HepG2 (cell line): ENCODE measurements at regions not wholly inside any gene's neighbourhood (a gene's known extent, or its start where the extent isn't known, plus 50 kb on each side); places are given as distances from the start of the nearest gene placed in this dataset.

ENCODE experiments used
- ATAC-seq: fragments of 200-7000 bp; cut with Tn5 transposase; 3 replicates; pipeline ENCODE4 v1.9.1; 2020; ENCODE audit warnings: mild to moderate bottlenecking, moderate library complexity
- BruUV-seq: library from RNA; stranded (reverse); fragments of 400-500 nt; replicated peaks from 2 replicates; lab custom pipeline; 2021; lab: Mats Ljungman, UMichigan
- CTCF ChIA-PET: fragments of 300-600 bp; formaldehyde crosslinking; extraction: SDS; loops from one replicate; lab custom pipeline; 2021; ENCODE audit warnings: low total read pairs, inconsistent platforms, low intra/inter-chr PET ratio; lab: Yijun Ruan, JAX
- POLR2A ChIA-PET: fragments of 350-600 bp; sonication (Branson Sonifier 250); formaldehyde crosslinking; loops from one replicate; lab custom pipeline; 2020; ENCODE audit warnings: antibody characterized with exemption, inconsistent platforms; lab: Yijun Ruan, JAX
- DNase-seq: peaks from one replicate; pipeline ENCODE4 v3.0.0-alpha.2; 2015; ENCODE audit warnings: low spot score
- FAIRE-seq: peaks from 3 replicates; lab custom pipeline; 2011; peaks lifted over from hg19 to GRCh38; lab: Jason Lieb, UNC
- H2AFZ ChIP-seq: one replicate; pipeline ENCODE4 v1.6.1; 2011; ENCODE audit warnings: low read length, inconsistent platforms
- H3K27ac ChIP-seq: fragments of 300-600 bp; 3 replicates; pipeline ENCODE4 v1.8.0; 2011; ENCODE audit warnings: mixed run types, mild to moderate bottlenecking, mixed read lengths, low read length, inconsistent platforms; ENCODE audit not compliant: insufficient read depth; ENCODE audit errors: extremely low read length
- H3K27me3 ChIP-seq, 2 experiments: fragments of 200-600 bp in 1 of 2; 2 replicates in 1 of 2; 3 replicates in 1 of 2; pipeline versions ENCODE4 v1.6.0 to v1.8.0; 2011; ENCODE audit warnings: low read length in 2 of 2, mild to moderate bottlenecking in 2 of 2, moderate library complexity in 2 of 2, inconsistent platforms in 1 of 2; ENCODE audit not compliant: insufficient read depth in 2 of 2, control insufficient read depth in 1 of 2
- H3K36me3 ChIP-seq, 2 experiments: fragments of 200-600 bp in 1 of 2; replicated peaks in 1 of 2; 2 replicates in 1 of 2; 3 replicates in 1 of 2; pipeline versions ENCODE4 v1.5.1 to v1.8.0; 2011; ENCODE audit warnings: low read length in 2 of 2, inconsistent platforms in 1 of 2; ENCODE audit not compliant: insufficient read depth in 2 of 2, control insufficient read depth in 1 of 2
- H3K4me1 ChIP-seq: 2 replicates; pipeline ENCODE4 v1.5.1; 2012; ENCODE audit warnings: low read length, inconsistent platforms; ENCODE audit not compliant: insufficient read depth
- H3K4me2 ChIP-seq: 2 replicates; pipeline ENCODE4 v1.6.0; 2011; ENCODE audit warnings: low read depth, low read length, inconsistent platforms
- H3K4me3 ChIP-seq, 3 experiments: fragments of 200-600 bp in 1 of 3; sonication (generic), shearing (Covaris generic) in 1 of 3; replicated peaks in 1 of 3; 2 replicates each; pipeline ENCODE4 v1.5.1; 2011 to 2016; ENCODE audit warnings: low read length in 3 of 3, inconsistent platforms in 2 of 3, low read depth in 2 of 3, mild to moderate bottlenecking in 2 of 3, control low read depth in 1 of 3, mixed read lengths in 1 of 3; ENCODE audit not compliant: insufficient read depth in 1 of 3
- H3K79me2 ChIP-seq: one replicate; pipeline ENCODE4 v1.6.1; 2011; ENCODE audit warnings: low read length, inconsistent platforms; ENCODE audit not compliant: insufficient read depth
- H3K9ac ChIP-seq: 2 replicates; pipeline ENCODE4 v1.6.0; 2011; ENCODE audit warnings: mild to moderate bottlenecking, low read depth, low read length, inconsistent platforms; ENCODE audit not compliant: insufficient read depth
- H3K9me3 ChIP-seq: 2 replicates; pipeline ENCODE4 v1.5.1; 2012; ENCODE audit warnings: mild to moderate bottlenecking, low read length
- H4K20me1 ChIP-seq: 2 replicates; pipeline ENCODE4 v1.6.0; 2011; ENCODE audit warnings: inconsistent platforms, mild to moderate bottlenecking, low read length, moderate library complexity; ENCODE audit not compliant: insufficient read depth
- ATRX ChIP-seq: sonication (generic); formaldehyde crosslinking; IDR thresholded peaks from 2 replicates; pipeline ENCODE4 v1.4.0; 2020; ENCODE audit warnings: missing genetic modification reagents, borderline replicate concordance
- FIP1L1 ChIP-seq: fragments of 200-400 bp; formaldehyde crosslinking; IDR thresholded peaks from 2 replicates; pipeline ENCODE4 v1.6.1; 2018; ENCODE audit warnings: low read depth, mild to moderate bottlenecking, low read length, moderate library complexity, borderline replicate concordance; ENCODE audit not compliant: insufficient read depth
- FOXC1 ChIP-seq: sonication (generic); formaldehyde crosslinking; IDR thresholded peaks from 2 replicates; pipeline ENCODE4 v1.8.0; 2022; ENCODE audit warnings: mild to moderate bottlenecking, missing genetic modification reagents, borderline replicate concordance
- ISX ChIP-seq: sonication (generic); formaldehyde crosslinking; conservative IDR thresholded peaks from 2 replicates; pipeline ENCODE4 v1.5.0; 2020; ENCODE audit warnings: missing genetic modification reagents
- JUN ChIP-seq: sonication (generic); formaldehyde crosslinking; IDR thresholded peaks from 2 replicates; pipeline ENCODE4 v1.4.0; 2020; ENCODE audit warnings: mild to moderate bottlenecking, missing genetic modification reagents
- MTA3 ChIP-seq: sonication (generic); formaldehyde crosslinking; IDR thresholded peaks from 2 replicates; pipeline ENCODE4 v1.4.0; 2020; ENCODE audit warnings: missing genetic modification reagents
- MTF1 ChIP-seq: sonication (generic); formaldehyde crosslinking; IDR thresholded peaks from 2 replicates; pipeline ENCODE4 v1.5.0; 2020; ENCODE audit warnings: missing genetic modification reagents
- MZF1 ChIP-seq: sonication (generic); formaldehyde crosslinking; IDR thresholded peaks from 2 replicates; pipeline ENCODE4 v1.8.1; 2023; ENCODE audit warnings: mild to moderate bottlenecking, missing genetic modification reagents, borderline replicate concordance
- PHF21A ChIP-seq: sonication (generic); formaldehyde crosslinking; IDR thresholded peaks from 2 replicates; pipeline ENCODE4 v1.5.0; 2020; ENCODE audit warnings: mild to moderate bottlenecking, missing genetic modification reagents
- RBM39 ChIP-seq: fragments of 200-400 bp; formaldehyde crosslinking; IDR thresholded peaks from one replicate; pipeline ENCODE4 v1.6.1; 2018; ENCODE audit warnings: antibody characterized with exemption, mild to moderate bottlenecking, low read depth, low read length; ENCODE audit not compliant: poor library complexity, severe bottlenecking
- SALL1 ChIP-seq: sonication (generic); formaldehyde crosslinking; IDR thresholded peaks from 2 replicates; pipeline ENCODE4 v1.8.0; 2022; ENCODE audit warnings: mild to moderate bottlenecking, missing genetic modification reagents
- ZFP37 ChIP-seq: sonication (generic); formaldehyde crosslinking; IDR thresholded peaks from 2 replicates; pipeline ENCODE4 v1.4.0; 2020; ENCODE audit warnings: missing genetic modification reagents, borderline replicate concordance
- ZNF138 ChIP-seq: sonication (generic); formaldehyde crosslinking; IDR thresholded peaks from 2 replicates; pipeline ENCODE4 v1.5.0; 2020; ENCODE audit warnings: mild to moderate bottlenecking, low read depth, missing genetic modification reagents
- ZNF331 ChIP-seq: sonication (generic); formaldehyde crosslinking; IDR thresholded peaks from 2 replicates; pipeline ENCODE4 v1.4.0; 2020; ENCODE audit warnings: missing genetic modification reagents
- ZNF430 ChIP-seq: sonication (generic); formaldehyde crosslinking; IDR thresholded peaks from 2 replicates; pipeline ENCODE4 v1.9.0; 2021; ENCODE audit warnings: mild to moderate bottlenecking, missing genetic modification reagents
- ZNF660 ChIP-seq: sonication (generic); formaldehyde crosslinking; IDR thresholded peaks from 2 replicates; pipeline ENCODE4 v1.5.1; 2020; ENCODE audit warnings: mild to moderate bottlenecking, low read depth, missing genetic modification reagents, borderline replicate concordance
- ZNF672 ChIP-seq: sonication (generic); formaldehyde crosslinking; IDR thresholded peaks from 2 replicates; pipeline ENCODE4 v1.8.1; 2022; ENCODE audit warnings: missing genetic modification reagents
- ZSCAN29 ChIP-seq: sonication (generic); formaldehyde crosslinking; conservative IDR thresholded peaks from 2 replicates; pipeline ENCODE4 v1.4.0; 2020; ENCODE audit warnings: mild to moderate bottlenecking, missing genetic modification reagents
- WGBS: methylation state at CpG from one replicate; pipeline ENCODE4 v1.1.6; 2017; ENCODE audit warnings: low lambda C conversion rate; 5-methylcytosine and 5-hydroxymethylcytosine counted together
- in situ Hi-C: cut with HindIII; loops from 2 replicates; pipeline ENCODE4 v1.10.0; 2017; ENCODE audit warnings: low pct_unique_long_range_greater_than_20kb; ENCODE audit not compliant: extremely low pct_ligation_motif_present
- intact Hi-C: fragments of 100-400 bp; cut with micrococcal nuclease; formaldehyde crosslinking; loops from one replicate; pipeline ENCODE4 v1.10.0; 2022; ENCODE audit not compliant: unreplicated experiment
- TF ChIP-seq, protein P1 (sequence below): sonication (generic); formaldehyde crosslinking; IDR thresholded peaks from 2 replicates; pipeline ENCODE4 v1.5.1; 2020; ENCODE audit warnings: mild to moderate bottlenecking, missing genetic modification reagents, borderline replicate concordance
- TF ChIP-seq, protein P2 (sequence below), 2 experiments: IDR thresholded peaks; 2 replicates each; pipeline ENCODE4 v1.6.1; 2011 to 2012; ENCODE audit warnings: low read length in 2 of 2, borderline replicate concordance in 1 of 2, low read depth in 1 of 2, mild to moderate bottlenecking in 1 of 2, moderate library complexity in 1 of 2

DNA sequence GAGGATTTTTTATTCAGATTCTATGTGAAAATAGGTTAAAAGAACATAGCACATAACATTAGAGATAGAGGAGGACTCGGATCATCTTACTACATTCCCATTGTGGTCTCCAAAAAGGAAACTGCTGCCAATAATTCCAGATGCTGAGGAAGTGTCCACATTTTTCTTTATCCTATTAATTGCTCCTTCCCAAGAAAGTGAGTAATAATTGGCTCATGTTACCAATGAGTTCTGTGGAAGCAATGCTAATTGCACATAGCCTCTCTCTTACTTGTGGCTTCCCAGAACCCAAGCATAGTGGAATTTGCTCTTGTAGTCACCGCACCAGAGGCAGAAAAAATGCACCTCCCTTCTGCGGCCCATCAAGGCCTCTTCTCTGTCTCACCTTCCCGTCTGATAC lies 208.4 kb downstream of the PLOD2 start:
- FAIRE-seq: no peak
- Histone ChIP-seq H3K4me1 (no peaks in the 10 kb centered on the region), H3K27me3 (no peaks in the 10 kb centered on the region), H3K36me3 (no peaks in the 10 kb centered on the region), H3K4me2 (no peak overlapping the region), H3K79me2 (no peaks in the 10 kb centered on the region), H3K9me3 (no peaks in the 10 kb centered on the region), H2AFZ (no peak overlapping the region), H3K4me3 (no peak overlapping the region), H4K20me1 (no peaks in the 10 kb centered on the region), H3K27ac (no peak overlapping the region), H3K9ac (no peak overlapping the region)
- ATAC-seq: no peak
- POLR2A ChIA-PET: no interaction called here
- in situ Hi-C loops: no loop called here
- 63% methylated on average over 4 of the region's 4 CpGs for WGBS
- DNase-seq: no peak
- BruUV-seq: no TSS peak
- intact Hi-C loops: no loop called here
- CTCF ChIA-PET: no interaction called here
- TF ChIP-seq FIP1L1 (no peak), MZF1 (CRISPR knock-in tag) (no peak), RBM39 (no peak), ZNF430 (no peak), ZSCAN29 (CRISPR knock-in tag) (no peak), ISX (CRISPR knock-in tag) (no peak), FOXC1 (CRISPR knock-in tag) (no peak), ATRX (CRISPR knock-in tag) (no peak), PHF21A (CRISPR knock-in tag) (no peak), SALL1 (CRISPR knock-in tag) (no peak), JUN (no peak), ZNF138 (CRISPR knock-in tag) (no peak), MTF1 (CRISPR knock-in tag) (no peak), MTA3 (no peak), ZNF672 (CRISPR knock-in tag) (no peak), ZNF660 (CRISPR knock-in tag) (no peak), ZNF331 (CRISPR knock-in tag) (no peak), ZFP37 (CRISPR knock-in tag) (no peak)
- TF ChIP-seq, protein P1, sequence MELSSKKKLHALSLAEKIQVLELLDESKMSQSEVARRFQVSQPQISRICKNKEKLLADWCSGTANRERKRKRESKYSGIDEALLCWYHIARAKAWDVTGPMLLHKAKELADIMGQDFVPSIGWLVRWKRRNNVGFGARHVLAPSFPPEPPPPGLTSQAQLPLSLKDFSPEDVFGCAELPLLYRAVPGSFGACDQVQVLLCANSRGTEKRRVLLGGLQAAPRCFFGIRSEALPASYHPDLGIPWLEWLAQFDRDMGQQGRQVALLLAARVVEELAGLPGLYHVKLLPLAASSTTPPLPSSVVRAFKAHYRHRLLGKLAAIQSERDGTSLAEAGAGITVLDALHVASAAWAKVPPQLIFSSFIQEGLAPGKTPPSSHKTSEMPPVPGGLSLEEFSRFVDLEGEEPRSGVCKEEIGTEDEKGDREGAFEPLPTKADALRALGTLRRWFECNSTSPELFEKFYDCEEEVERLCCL (CRISPR knock-in tag): no peak
- TF ChIP-seq, protein P2, sequence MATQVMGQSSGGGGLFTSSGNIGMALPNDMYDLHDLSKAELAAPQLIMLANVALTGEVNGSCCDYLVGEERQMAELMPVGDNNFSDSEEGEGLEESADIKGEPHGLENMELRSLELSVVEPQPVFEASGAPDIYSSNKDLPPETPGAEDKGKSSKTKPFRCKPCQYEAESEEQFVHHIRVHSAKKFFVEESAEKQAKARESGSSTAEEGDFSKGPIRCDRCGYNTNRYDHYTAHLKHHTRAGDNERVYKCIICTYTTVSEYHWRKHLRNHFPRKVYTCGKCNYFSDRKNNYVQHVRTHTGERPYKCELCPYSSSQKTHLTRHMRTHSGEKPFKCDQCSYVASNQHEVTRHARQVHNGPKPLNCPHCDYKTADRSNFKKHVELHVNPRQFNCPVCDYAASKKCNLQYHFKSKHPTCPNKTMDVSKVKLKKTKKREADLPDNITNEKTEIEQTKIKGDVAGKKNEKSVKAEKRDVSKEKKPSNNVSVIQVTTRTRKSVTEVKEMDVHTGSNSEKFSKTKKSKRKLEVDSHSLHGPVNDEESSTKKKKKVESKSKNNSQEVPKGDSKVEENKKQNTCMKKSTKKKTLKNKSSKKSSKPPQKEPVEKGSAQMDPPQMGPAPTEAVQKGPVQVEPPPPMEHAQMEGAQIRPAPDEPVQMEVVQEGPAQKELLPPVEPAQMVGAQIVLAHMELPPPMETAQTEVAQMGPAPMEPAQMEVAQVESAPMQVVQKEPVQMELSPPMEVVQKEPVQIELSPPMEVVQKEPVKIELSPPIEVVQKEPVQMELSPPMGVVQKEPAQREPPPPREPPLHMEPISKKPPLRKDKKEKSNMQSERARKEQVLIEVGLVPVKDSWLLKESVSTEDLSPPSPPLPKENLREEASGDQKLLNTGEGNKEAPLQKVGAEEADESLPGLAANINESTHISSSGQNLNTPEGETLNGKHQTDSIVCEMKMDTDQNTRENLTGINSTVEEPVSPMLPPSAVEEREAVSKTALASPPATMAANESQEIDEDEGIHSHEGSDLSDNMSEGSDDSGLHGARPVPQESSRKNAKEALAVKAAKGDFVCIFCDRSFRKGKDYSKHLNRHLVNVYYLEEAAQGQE (IDR thresholded peaks at IDR 0.05; ENCODE audit: borderline replicate concordance in 1 of 2, low read depth in 1 of 2, low read length in 2 of 2): no peak
